ENCODE measurements at regions not wholly inside any gene's neighbourhood (a gene's known extent, or its start where the extent isn't known, plus 50 kb on each side); places are given as distances from the start of the nearest gene placed in this dataset.
"Not testable (repeated sequence)": the region's sequence is repeated elsewhere in the genome, so short reads cannot be mapped to it uniquely, and the experiment has no call there.

- Histone ChIP-seq H3K27ac (no peak overlapping the region), H3K4me3 (no peak overlapping the region)
- TF ChIP-seq CTCF (IDR thresholded peaks at IDR 0.05), result no peak
- DNase-seq (ENCODE audit: low spot score), result no peak
Measured at GRCh38 chr13:19088416-19088815, 93.2 kb downstream of the TUBA3C start.

- DNase-seq (ENCODE audit: low spot score), result no peak
- no peak for TF ChIP-seq CTCF (IDR thresholded peaks at IDR 0.05)
- H3K4me3 ChIP-seq, result no peak overlapping the region
- no peak overlapping the region for H3K27ac ChIP-seq
Measured at GRCh38 chr13:19085876-19086275, 95.7 kb downstream of the TUBA3C start.

DNA sequence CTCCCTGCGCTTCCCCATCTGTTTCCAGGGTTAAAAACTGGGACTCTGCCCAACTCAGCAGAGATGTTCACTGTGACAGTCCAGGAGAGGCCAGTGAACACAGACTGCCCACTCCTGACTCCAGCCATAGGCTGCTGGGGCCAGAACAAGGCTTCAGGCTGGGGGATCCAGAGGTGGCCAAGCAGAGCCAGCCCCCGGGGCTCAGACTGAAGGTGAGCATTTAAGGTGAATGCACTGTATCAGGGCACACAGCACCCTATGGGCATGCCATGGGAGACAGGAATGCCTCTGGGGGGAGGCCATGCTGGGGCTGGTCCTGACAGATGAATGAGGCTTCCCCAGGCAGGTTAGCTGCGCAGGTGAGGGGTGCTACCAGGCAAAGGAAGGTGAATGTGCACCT lies 96.4 kb downstream of the TUBA3C start:
- TF ChIP-seq CTCF (IDR thresholded peaks at IDR 0.05), result no peak
- DNase-seq (ENCODE audit: low spot score), result no peak
- no peak overlapping the region for H3K4me3 ChIP-seq
- H3K27ac ChIP-seq, result no peak overlapping the region

DNA sequence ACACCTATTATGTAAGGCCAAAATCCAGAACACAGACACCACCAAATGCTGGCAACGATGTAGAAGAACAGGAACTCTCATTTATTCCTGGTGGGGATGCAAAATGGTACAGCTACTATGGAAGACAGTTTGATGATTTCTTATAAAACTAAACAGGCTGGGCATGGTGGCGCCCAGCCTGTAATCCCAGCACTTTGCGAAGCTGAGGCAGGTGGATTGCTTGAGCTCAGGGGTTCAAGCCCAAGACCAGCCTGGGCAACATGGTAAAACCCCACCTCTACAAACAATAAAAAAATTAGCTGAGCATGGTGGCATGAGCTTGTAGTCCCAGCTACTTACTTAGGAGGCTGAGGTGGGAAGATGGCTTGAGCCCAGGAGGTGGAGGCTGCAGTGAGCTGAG lies 98.3 kb downstream of the TUBA3C start:
- H3K27ac ChIP-seq, result no peak overlapping the region
- H3K4me3 ChIP-seq, result no peak overlapping the region
- no peak for TF ChIP-seq CTCF (IDR thresholded peaks at IDR 0.05)
- no peak for DNase-seq (ENCODE audit: low spot score)

DNA sequence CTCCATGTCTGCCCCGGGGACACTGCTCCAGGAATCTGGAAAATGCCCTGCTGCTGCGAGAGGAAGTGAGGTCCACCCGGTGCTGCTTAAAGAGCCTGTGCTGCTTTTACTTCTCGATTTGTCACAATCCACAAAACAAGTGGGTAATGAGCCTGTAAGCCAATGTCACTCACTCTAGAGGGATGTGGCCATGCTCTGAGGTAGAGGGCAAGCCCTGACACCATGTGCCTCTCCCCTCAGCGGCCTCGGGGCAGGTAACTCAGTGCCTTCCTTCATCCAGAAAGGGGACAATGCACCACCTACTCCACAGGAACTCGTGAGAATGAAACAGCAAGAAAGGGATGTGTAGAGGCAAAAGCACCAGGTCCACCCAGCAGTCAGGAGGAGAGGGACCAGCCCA lies 106.2 kb downstream of the TUBA3C start:
- Histone ChIP-seq H3K27ac (no peak overlapping the region), H3K4me3 (no peak overlapping the region)
- no peak for DNase-seq (ENCODE audit: low spot score)
- TF ChIP-seq CTCF (IDR thresholded peaks at IDR 0.05), result no peak

DNA sequence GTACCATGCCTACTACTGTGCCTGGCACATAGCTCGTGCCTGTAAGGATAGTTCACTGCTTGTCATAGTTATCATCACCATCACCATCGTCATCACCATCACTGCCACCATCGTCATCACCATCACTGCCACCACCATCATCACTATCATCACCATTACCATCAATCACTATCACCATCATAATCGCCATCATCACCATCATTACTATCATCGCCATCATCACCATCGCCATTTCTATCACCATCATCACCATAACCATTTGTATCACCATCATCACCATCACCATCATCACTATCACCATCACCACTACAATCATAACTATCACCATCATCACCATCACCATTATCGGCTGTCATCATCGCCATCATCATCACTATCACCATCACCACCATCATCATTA lies 107.1 kb downstream of the TUBA3C start:
- no peak for TF ChIP-seq CTCF (IDR thresholded peaks at IDR 0.05)
- no peak for DNase-seq (ENCODE audit: low spot score)
- Histone ChIP-seq H3K27ac (no peak overlapping the region), H3K4me3 (no peak overlapping the region)

DNA sequence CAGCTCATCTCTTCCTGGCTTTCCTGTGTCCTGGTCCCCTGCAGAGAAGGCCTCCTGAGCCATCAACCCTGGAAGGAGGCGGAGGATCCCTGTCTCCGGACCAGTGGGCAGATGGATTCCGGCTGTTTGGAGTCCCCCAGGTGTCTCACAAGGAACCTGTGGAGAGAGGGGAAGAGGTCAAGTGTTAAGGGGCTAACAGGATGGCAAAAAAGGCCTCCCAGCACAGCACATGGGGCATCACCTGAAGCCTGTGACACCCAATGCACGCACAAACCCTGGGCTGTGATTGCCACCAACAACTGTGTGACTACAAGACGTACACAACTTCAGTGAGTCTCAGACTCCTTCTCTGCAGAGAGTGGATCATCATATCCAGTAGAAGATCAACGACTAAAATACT lies 107.5 kb downstream of the TUBA3C start:
- not testable (repeated sequence) for DNase-seq (ENCODE audit: low spot score); H3K4me3 ChIP-seq; H3K27ac ChIP-seq

DNA sequence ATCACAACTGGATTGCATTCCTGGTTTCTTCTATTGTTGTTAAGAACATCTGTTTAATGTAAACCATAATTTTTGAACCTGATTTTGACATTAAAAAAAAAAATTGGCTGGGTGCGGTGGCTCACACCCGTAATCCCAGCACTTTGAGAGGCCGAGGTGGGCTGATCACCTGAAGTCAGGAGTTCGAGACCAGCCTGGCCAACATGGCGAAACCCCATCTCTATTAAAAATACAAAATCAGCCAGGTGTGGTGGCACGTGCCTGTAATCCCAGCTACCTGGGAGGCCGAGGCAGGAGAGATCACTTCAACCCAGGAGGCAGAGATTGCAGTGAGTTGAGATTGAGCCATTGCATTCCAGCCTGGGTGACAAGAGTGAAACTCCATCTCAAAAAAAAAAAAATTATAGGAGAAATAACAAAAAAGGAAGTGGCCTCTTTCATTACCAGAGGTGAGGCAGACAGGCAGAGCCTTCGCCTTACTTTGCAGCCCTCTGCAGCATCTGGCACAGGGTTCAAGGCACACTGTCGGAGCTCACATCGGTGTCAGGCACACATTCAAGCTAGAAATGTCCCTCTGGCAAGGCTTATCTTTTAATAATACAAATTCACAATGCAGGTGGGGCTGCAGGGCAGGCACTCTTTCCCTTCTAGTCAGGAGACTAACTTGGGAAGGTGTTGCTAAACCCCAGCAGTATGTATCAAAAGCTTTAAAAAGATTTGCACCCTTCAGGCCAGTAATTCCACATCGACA lies 108.5 kb downstream of the TUBA3C start:
- DNase-seq (ENCODE audit: low spot score); H3K27ac ChIP-seq; H3K4me3 ChIP-seq: not testable (repeated sequence)

Measured in coronary artery (tissue), 2 donors.